ENCODE measurements at regions not wholly inside any gene's neighbourhood (a gene's known extent, or its start where the extent isn't known, plus 50 kb on each side); places are given as distances from the start of the nearest gene placed in this dataset.

- no peak overlapping the region for H3K4me2 ChIP-seq (ENCODE audit: unreplicated experiment)
- H3K27me3 ChIP-seq (replicated peaks; ENCODE audit: insufficient read depth) = no peaks in the 10 kb centered on the region
- no peaks in the 10 kb centered on the region for H3K9me2 ChIP-seq (ENCODE audit: insufficient read depth)
- H4K20me1 ChIP-seq (ENCODE audit: insufficient read depth) = no peaks in the 10 kb centered on the region
- H3K36me3 ChIP-seq (ENCODE audit: low read depth) = no peaks in the 10 kb centered on the region
- peak; percentile 33 for DNase-seq
- no peak overlapping the region for H3K4me3 ChIP-seq
- 29 to 39% methylated on average over 3 of the region's 3 CpGs for WGBS, 2 experiments (ENCODE audit: low coverage in 1 of 2, low lambda C conversion rate in 2 of 2, missing lambda C conversion rate in 2 of 2)
- no peaks in the 10 kb centered on the region for H3K9me3 ChIP-seq (ENCODE audit: low read depth)
- H3K79me2 ChIP-seq (ENCODE audit: insufficient read depth) = no peaks in the 10 kb centered on the region
- in situ Hi-C loops (cut with MboI) = no loop called here
- H3K9ac ChIP-seq = no peak overlapping the region
- no peaks in the 10 kb centered on the region for H3F3A ChIP-seq (ENCODE audit: insufficient read depth)
- no peaks in the 10 kb centered on the region for H3K4me1 ChIP-seq (ENCODE audit: insufficient read depth)
- no peak overlapping the region for H2AFZ ChIP-seq
- no peak for TF ChIP-seq EZH2phosphoT487 (IDR thresholded peaks at IDR 0.05; ENCODE audit: insufficient read depth, low read depth)
- no peak for TF ChIP-seq EZH2 (IDR thresholded peaks at IDR 0.05; ENCODE audit: insufficient read depth, poor library complexity, severe bottlenecking)
- no peak overlapping the region for H3K27ac ChIP-seq
These were observed 728.9 kb downstream of the SUCLG1 start for GRCh38 chr2:83730223-83730622.

- H2AFZ ChIP-seq = no peak overlapping the region
- no peaks in the 10 kb centered on the region for H4K20me1 ChIP-seq (ENCODE audit: insufficient read depth)
- TF ChIP-seq EZH2phosphoT487 (IDR thresholded peaks at IDR 0.05; ENCODE audit: insufficient read depth, low read depth) (no peak), EZH2 (IDR thresholded peaks at IDR 0.05; ENCODE audit: insufficient read depth, poor library complexity, severe bottlenecking) (no peak)
- H3K27ac ChIP-seq = no peak overlapping the region
- H3K9me3 ChIP-seq (ENCODE audit: low read depth) = no peaks in the 10 kb centered on the region
- no peak for DNase-seq
- in situ Hi-C loops (cut with MboI) = no loop called here
- no peaks in the 10 kb centered on the region for H3K4me1 ChIP-seq (ENCODE audit: insufficient read depth)
- no peaks in the 10 kb centered on the region for H3K36me3 ChIP-seq (ENCODE audit: low read depth)
- no peaks in the 10 kb centered on the region for H3K9me2 ChIP-seq (ENCODE audit: insufficient read depth)
- H3K79me2 ChIP-seq (ENCODE audit: insufficient read depth) = no peaks in the 10 kb centered on the region
- H3F3A ChIP-seq (ENCODE audit: insufficient read depth) = no peaks in the 10 kb centered on the region
- no peak overlapping the region for H3K4me2 ChIP-seq (ENCODE audit: unreplicated experiment)
- no peak overlapping the region for H3K4me3 ChIP-seq
- H3K27me3 ChIP-seq (replicated peaks; ENCODE audit: insufficient read depth) = no peaks in the 10 kb centered on the region
- no peak overlapping the region for H3K9ac ChIP-seq
These were observed 733.3 kb downstream of the SUCLG1 start for GRCh38 chr2:83725735-83726134.

- no peaks in the 10 kb centered on the region for H3K4me1 ChIP-seq (ENCODE audit: insufficient read depth)
- H4K20me1 ChIP-seq (ENCODE audit: insufficient read depth) = no peaks in the 10 kb centered on the region
- no peaks in the 10 kb centered on the region for H3K9me3 ChIP-seq (ENCODE audit: low read depth)
- no peaks in the 10 kb centered on the region for H3F3A ChIP-seq (ENCODE audit: insufficient read depth)
- H3K4me3 ChIP-seq = no peak overlapping the region
- in situ Hi-C loops (cut with MboI) = no loop called here
- TF ChIP-seq EZH2phosphoT487 (IDR thresholded peaks at IDR 0.05; ENCODE audit: insufficient read depth, low read depth) (no peak), EZH2 (IDR thresholded peaks at IDR 0.05; ENCODE audit: insufficient read depth, poor library complexity, severe bottlenecking) (no peak)
- no peaks in the 10 kb centered on the region for H3K36me3 ChIP-seq (ENCODE audit: low read depth)
- H2AFZ ChIP-seq = no peak overlapping the region
- H3K9ac ChIP-seq = no peak overlapping the region
- DNase-seq = no peak
- H3K79me2 ChIP-seq (ENCODE audit: insufficient read depth) = no peaks in the 10 kb centered on the region
- H3K27ac ChIP-seq = no peak overlapping the region
- H3K4me2 ChIP-seq (ENCODE audit: unreplicated experiment) = no peak overlapping the region
- no peaks in the 10 kb centered on the region for H3K9me2 ChIP-seq (ENCODE audit: insufficient read depth)
- no peaks in the 10 kb centered on the region for H3K27me3 ChIP-seq (replicated peaks; ENCODE audit: insufficient read depth)
- 64 to 83% methylated on average over 1 of the region's 1 CpG for WGBS, 2 experiments (ENCODE audit: low coverage in 1 of 2, low lambda C conversion rate in 2 of 2, missing lambda C conversion rate in 2 of 2)
These were observed 753.9 kb downstream of the SUCLG1 start for GRCh38 chr2:83705146-83705545.

- TF ChIP-seq EZH2phosphoT487 (IDR thresholded peaks at IDR 0.05; ENCODE audit: insufficient read depth, low read depth) (no peak), EZH2 (IDR thresholded peaks at IDR 0.05; ENCODE audit: insufficient read depth, poor library complexity, severe bottlenecking) (no peak)
- Histone ChIP-seq H3K4me1 (ENCODE audit: insufficient read depth) (no peaks in the 10 kb centered on the region), H4K20me1 (ENCODE audit: insufficient read depth) (no peaks in the 10 kb centered on the region), H3K9ac (no peak overlapping the region), H2AFZ (no peak overlapping the region), H3K27me3 (replicated peaks; ENCODE audit: insufficient read depth) (no peaks in the 10 kb centered on the region), H3K9me2 (ENCODE audit: insufficient read depth) (no peaks in the 10 kb centered on the region), H3K9me3 (ENCODE audit: low read depth) (no peaks in the 10 kb centered on the region), H3F3A (ENCODE audit: insufficient read depth) (no peaks in the 10 kb centered on the region), H3K4me3 (no peak overlapping the region), H3K36me3 (ENCODE audit: low read depth) (no peaks in the 10 kb centered on the region), H3K27ac (no peak overlapping the region), H3K4me2 (ENCODE audit: unreplicated experiment) (no peak overlapping the region), H3K79me2 (ENCODE audit: insufficient read depth) (no peaks in the 10 kb centered on the region)
- in situ Hi-C loops (cut with MboI) = no loop called here
- 2 to 8% methylated on average over 1 of the region's 1 CpG for WGBS, 2 experiments (ENCODE audit: low coverage in 1 of 2, low lambda C conversion rate in 2 of 2, missing lambda C conversion rate in 2 of 2)
- DNase-seq = no peak
These were observed 755.5 kb downstream of the SUCLG1 start for GRCh38 chr2:83703598-83703997.

- no peaks in the 10 kb centered on the region for H3K79me2 ChIP-seq (ENCODE audit: insufficient read depth)
- 49 to 51% methylated on average over 4 of the region's 4 CpGs for WGBS, 2 experiments (ENCODE audit: low coverage in 1 of 2, low lambda C conversion rate in 2 of 2, missing lambda C conversion rate in 2 of 2)
These were observed 762.2 kb downstream of the SUCLG1 start for GRCh38 chr2:83696838-83697237.

More at GRCh38 chr2:83696838-83697237, 762.2 kb downstream of the SUCLG1 start:
- TF ChIP-seq EZH2 (IDR thresholded peaks at IDR 0.05; ENCODE audit: insufficient read depth, poor library complexity, severe bottlenecking) (no peak), EZH2phosphoT487 (IDR thresholded peaks at IDR 0.05; ENCODE audit: insufficient read depth, low read depth) (no peak)
- no peak for DNase-seq
- no peaks in the 10 kb centered on the region for H3K27me3 ChIP-seq (replicated peaks; ENCODE audit: insufficient read depth)
- H3K4me3 ChIP-seq = no peak overlapping the region
- no peaks in the 10 kb centered on the region for H3K4me1 ChIP-seq (ENCODE audit: insufficient read depth)
- no peak overlapping the region for H3K4me2 ChIP-seq (ENCODE audit: unreplicated experiment)
- no peaks in the 10 kb centered on the region for H3K36me3 ChIP-seq (ENCODE audit: low read depth)
- H3K9me3 ChIP-seq (ENCODE audit: low read depth) = no peaks in the 10 kb centered on the region
- no peak overlapping the region for H3K9ac ChIP-seq
- no peak overlapping the region for H2AFZ ChIP-seq
- no peaks in the 10 kb centered on the region for H3F3A ChIP-seq (ENCODE audit: insufficient read depth)
- no peaks in the 10 kb centered on the region for H4K20me1 ChIP-seq (ENCODE audit: insufficient read depth)
- H3K27ac ChIP-seq = no peak overlapping the region
- in situ Hi-C loops (cut with MboI) = no loop called here
- no peaks in the 10 kb centered on the region for H3K9me2 ChIP-seq (ENCODE audit: insufficient read depth)

All from GM23248 (cell line).